Hematopoietic multipotent progenitor cell (in vitro differentiated cells): ENCODE measurements at regions not wholly inside any gene's neighbourhood (a gene's known extent, or its start where the extent isn't known, plus 50 kb on each side); places are given as distances from the start of the nearest gene placed in this dataset.
"Not testable (repeated sequence)": the region's sequence is repeated elsewhere in the genome, so short reads cannot be mapped to it uniquely, and the experiment has no call there.

Source experiments
- DNase-seq, 3 donors: peaks; one replicate each; pipeline ENCODE4 v3.0.0-alpha.2; 2011 to 2015; ENCODE audit warnings: low read depth in 2 of 3, low spot score in 2 of 3

GRCh38 chr11:92045301-92045700 lies 179.3 kb upstream of the FAT3 start:
- DNase-seq: no peak

- no peak for DNase-seq
Measured at GRCh38 chr11:92035488-92035887, 189.1 kb upstream of the FAT3 start.

- not testable (repeated sequence) for DNase-seq
Measured at GRCh38 chr11:92027136-92027535, 197.5 kb upstream of the FAT3 start.

- DNase-seq: no peak
Measured at GRCh38 chr11:92026664-92027063, 198.0 kb upstream of the FAT3 start.

GRCh38 chr11:92024788-92025187 lies 199.8 kb upstream of the FAT3 start:
- no peak for DNase-seq

GRCh38 chr11:92022499-92022898 lies 202.1 kb upstream of the FAT3 start:
- DNase-seq: no peak

- DNase-seq: no peak
Measured at GRCh38 chr11:92018332-92018731, 206.3 kb upstream of the FAT3 start.

GRCh38 chr11:92008249-92008648 lies 216.4 kb upstream of the FAT3 start:
- DNase-seq: no peak

GRCh38 chr11:92002568-92002967 lies 222.1 kb upstream of the FAT3 start:
- no peak for DNase-seq

GRCh38 chr11:91998481-91998880 lies 226.1 kb upstream of the FAT3 start:
- DNase-seq: no peak

GRCh38 chr11:91997226-91997625 lies 227.4 kb upstream of the FAT3 start:
- no peak for DNase-seq

- DNase-seq: no peak
Measured at GRCh38 chr11:91996526-91996925, 228.1 kb upstream of the FAT3 start.

GRCh38 chr11:91988443-91988842 lies 236.2 kb upstream of the FAT3 start:
- DNase-seq: not testable (repeated sequence)

GRCh38 chr11:91986218-91986617 lies 238.4 kb upstream of the FAT3 start:
- DNase-seq: no peak

- no peak for DNase-seq
Measured at GRCh38 chr11:91984033-91984584, 240.5 kb upstream of the FAT3 start.

- no peak for DNase-seq
Measured at GRCh38 chr11:91981995-91982394, 242.6 kb upstream of the FAT3 start.

- no peak for DNase-seq
Measured at GRCh38 chr11:91979775-91980174, 244.8 kb upstream of the FAT3 start.

- DNase-seq: no peak
Measured at GRCh38 chr11:91978747-91979146, 245.9 kb upstream of the FAT3 start.

- DNase-seq: no peak
Measured at GRCh38 chr11:91972665-91973266, 251.9 kb upstream of the FAT3 start.

GRCh38 chr11:91970624-91971023 lies 254.0 kb upstream of the FAT3 start:
- no peak for DNase-seq

GRCh38 chr11:91969486-91969885 lies 255.1 kb upstream of the FAT3 start:
- DNase-seq: no peak

GRCh38 chr11:91967691-91968045 lies 256.9 kb upstream of the FAT3 start:
- DNase-seq: no peak
